ENCODE measurements at regions not wholly inside any gene's neighbourhood (a gene's known extent, or its start where the extent isn't known, plus 50 kb on each side); places are given as distances from the start of the nearest gene placed in this dataset.
"Not testable (repeated sequence)": the region's sequence is repeated elsewhere in the genome, so short reads cannot be mapped to it uniquely, and the experiment has no call there.

DNA sequence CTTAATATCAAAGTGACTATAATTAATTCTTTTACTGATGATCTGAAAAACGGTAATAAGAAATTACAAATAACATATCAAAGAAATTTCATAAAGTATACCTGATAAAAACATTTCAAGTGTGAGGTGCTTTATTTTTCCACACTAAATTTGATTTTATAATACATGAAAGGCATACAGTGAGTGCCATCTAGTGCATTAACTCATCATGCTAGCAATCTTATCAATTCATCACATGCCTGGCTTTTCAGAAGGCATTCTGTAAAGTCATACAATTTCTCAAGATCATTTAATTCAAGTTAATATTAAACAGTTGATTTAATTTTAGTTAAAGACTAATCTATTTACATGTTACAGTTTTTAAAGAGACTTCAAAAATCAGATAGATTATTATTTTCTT, 1020.9 kb downstream of the GATA3 start:
- DNase-seq: no peak

DNA sequence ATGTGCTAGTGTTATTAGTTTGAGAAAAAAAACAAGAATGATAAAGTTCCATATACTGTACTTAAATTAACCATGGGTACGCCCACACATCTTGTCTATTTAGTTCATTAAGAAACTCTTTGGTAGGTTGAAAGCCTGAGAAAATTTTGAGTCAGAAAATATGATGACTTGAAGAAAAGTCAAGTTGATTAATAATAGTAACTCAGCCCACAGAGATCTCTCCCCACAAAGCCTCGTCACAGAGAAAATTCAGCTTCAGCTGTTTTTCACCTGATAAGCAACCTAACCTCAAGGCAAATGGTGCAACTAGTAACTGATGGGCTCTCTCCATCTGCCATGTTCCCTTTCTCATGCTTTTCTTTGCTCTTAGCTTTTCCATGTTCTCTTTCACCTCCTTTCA, 1021.6 kb downstream of the GATA3 start:
- no peak for DNase-seq

- no peak for DNase-seq
These were observed 1026.8 kb downstream of the GATA3 start for GRCh38 chr10:9081253-9081652.

DNA sequence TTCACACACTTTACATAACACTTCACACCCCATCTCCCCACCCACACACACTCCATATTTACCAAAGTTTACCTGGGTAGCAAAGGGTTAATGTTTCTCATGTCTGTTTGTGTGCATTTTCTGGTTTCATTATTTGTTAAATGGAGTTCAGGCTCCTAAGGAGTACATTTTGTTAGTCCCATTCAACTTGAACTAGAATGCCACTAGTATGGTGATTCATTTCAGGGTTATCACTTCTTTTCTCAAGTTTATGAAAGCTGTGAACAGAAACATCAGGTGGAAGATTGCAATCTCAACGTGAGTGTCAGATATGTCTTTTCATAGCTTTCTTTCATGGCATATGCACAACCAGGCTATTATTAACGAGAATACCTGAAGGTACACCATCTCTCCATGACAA, 1027.5 kb downstream of the GATA3 start:
- no peak for DNase-seq

DNA sequence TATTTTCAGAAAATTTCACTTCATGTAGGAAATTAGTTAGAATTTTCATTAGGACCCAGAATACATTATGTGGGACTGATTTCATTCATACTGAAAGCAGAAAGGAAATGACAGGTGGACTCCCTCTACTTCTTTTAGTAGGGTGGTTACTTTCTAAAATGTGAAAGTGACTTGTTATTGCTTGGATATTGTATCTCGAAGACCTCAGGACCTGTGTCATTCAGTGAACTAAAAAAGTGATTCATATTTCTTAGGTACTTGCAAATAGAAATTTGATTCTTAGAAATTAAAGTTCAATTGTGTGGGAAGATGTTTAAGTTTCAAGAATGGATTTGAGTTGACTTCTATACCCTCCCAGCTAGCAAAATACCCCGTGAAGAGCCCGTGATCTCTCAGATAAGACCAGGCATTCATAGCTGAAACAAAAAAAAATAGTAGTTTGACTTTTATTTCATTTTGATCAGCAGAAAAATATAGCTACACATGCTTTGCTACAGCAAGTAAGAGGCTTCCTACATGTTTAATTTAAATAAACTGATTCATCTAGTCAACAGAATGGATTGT, 1037.1 kb downstream of the GATA3 start:
- no peak for DNase-seq

GRCh38 chr10:9096288-9096687, 1041.8 kb downstream of the GATA3 start:
- DNase-seq: no peak

- no peak for DNase-seq
These were observed 1042.9 kb downstream of the GATA3 start for GRCh38 chr10:9097206-9097990.

DNA sequence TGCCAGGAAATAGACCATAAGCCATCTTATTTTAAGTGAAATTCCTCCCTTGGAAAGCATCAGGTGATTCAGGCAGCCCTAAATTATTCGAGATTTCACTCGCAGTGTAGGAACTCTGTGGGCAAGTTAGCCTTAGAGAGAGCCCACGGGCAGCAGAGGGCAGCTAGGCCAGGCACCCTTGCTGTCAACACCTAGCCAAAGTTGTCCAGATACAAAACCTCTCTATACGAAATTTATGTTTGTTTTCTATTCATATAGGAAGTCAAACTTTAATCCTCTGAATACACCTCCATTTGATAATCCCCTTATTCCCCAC, 1043.5 kb downstream of the GATA3 start:
- no peak for DNase-seq

DNA sequence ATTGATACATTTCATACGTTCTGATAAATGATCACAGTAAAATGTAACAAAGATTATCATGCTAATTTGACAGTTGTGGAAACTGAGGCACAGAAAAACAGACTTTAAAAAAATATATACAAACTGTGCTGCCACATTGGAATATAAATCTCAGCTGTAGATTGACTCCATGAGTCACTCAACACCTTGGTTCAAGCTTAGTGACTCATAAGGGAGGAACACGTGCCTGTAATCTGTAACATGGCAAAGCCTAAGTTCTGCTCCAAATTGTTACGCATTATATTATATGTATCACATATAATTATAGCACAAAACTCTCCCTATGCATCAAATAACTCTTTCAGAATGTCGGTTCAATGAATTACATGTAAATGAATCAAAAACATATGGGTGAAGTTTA, 1047.5 kb downstream of the GATA3 start:
- no peak for DNase-seq

DNA sequence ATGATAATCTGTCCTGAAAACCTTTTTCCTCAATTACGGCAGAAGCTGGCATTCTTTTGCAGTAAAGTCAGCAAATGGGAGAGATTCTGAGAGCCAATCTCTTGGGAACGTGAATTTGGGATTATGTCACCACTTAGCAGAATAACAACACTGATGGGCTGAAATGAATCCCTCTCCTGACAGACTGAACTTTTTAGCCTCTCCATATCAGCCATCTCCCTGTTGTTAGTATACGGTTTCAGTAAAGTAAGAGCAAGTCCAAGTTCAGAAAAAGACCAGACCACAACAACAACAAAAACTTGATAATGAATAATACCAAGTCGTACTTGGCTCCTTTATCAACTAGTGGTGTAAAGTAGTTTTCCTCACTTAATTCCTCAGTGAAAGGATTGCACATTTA, 1048.8 kb downstream of the GATA3 start:
- DNase-seq: no peak

- DNase-seq: no peak
These were observed 1057.5 kb downstream of the GATA3 start for GRCh38 chr10:9111976-9112375.

DNA sequence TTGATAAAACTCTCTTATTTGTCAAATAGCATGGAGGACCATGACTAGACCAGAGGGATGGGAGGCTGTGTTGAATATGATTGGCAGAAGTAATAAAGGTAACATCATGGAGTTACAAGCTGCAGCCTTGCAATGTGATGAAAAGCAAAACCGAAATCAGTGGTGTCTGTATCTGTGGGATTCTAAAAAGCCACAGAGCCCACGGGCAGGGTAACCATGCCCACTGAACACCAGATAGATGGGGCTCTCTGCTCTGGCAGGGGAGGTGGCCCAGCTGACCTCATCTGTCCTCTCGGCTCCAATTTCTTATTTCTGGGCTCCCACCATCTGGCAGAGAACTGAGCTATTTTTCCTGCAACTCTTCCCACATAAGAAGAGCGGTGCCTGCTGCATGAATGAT, 1072.2 kb downstream of the GATA3 start:
- no peak for DNase-seq

DNA sequence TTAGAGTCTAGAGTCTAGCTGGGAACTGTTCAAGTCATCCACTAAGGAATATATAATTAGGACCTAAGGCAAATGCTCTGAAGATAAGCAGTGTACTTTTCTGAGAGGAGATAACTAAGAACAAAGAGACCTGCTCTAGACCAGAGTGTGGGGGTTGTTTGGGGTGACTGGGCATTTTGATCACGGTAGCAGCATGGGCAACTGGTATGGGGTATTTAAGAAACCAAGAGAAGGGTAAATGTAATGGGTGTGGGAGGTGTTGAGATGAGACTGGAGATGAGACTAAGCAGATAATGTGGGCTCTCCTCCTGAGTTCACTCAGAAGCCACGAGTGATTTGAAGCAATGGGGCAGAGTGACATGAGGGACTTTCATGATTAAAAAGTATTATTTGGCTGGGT, 1082.9 kb downstream of the GATA3 start:
- DNase-seq: no peak

DNA sequence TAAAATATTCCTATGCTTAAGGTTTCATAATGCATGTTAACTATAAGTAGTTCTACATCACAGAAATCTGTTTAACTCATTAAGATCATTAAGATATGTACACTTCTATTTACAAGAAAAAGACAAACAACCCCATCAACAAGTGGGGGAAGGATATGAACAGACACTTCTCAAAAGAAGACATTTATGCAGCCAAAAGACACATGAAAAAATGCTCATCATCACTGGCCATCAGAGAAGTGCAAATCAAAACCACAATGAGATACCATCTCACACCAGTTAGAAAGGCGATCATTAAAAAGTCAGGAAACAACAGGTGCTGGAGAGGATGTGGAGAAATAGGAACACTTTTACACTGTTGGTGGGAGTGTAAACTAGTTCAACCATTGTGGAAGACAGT, 1084.3 kb downstream of the GATA3 start:
- DNase-seq: not testable (repeated sequence)

DNA sequence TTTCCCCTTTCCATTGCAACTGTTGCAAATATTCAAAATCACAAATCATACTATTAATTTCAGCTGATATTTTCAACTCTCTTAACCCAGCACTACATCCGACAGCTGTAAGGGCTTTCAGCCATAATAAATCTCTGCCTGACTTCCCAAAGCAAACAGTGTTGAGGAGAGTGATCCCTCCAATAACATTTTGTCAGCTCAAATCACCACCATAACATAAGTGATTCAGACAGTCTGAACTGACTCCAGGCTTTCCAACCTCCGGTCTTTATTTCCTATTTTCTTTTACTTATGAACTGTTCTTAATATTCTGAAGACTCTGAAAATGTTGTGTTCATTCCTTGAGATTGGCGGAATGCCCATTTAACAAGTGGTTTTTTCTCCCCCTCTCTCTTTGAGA, 1085.9 kb downstream of the GATA3 start:
- no peak for DNase-seq

- DNase-seq: no peak
These were observed 1093.0 kb downstream of the GATA3 start for GRCh38 chr10:9147475-9147874.

GRCh38 chr10:9149134-9149533, 1094.6 kb downstream of the GATA3 start:
- DNase-seq: no peak

- DNase-seq: not testable (repeated sequence)
These were observed 1098.6 kb downstream of the GATA3 start for GRCh38 chr10:9153057-9153456.

- no peak for DNase-seq
These were observed 1103.2 kb downstream of the GATA3 start for GRCh38 chr10:9157656-9158055.

DNA sequence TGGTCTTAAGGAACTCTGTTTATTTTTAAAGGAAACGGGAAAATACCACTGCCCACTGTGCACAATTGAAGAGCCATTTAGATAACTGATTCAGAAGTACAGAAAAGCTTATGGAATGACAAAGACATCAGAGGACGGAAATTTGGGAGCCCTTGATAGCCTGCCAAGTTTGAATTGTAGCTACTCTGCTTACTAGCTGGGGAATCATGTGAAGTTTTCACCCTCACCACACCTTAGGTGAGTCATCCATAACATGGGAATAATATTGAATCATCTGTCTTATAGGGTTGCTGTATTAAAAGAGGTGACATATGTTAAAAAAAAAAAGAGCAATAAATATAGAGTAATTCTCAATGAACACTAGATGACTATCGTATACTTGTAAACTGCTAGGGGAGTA, 1104.2 kb downstream of the GATA3 start:
- no peak for DNase-seq

GRCh38 chr10:9160275-9160674, 1105.8 kb downstream of the GATA3 start:
- no peak for DNase-seq

DNA sequence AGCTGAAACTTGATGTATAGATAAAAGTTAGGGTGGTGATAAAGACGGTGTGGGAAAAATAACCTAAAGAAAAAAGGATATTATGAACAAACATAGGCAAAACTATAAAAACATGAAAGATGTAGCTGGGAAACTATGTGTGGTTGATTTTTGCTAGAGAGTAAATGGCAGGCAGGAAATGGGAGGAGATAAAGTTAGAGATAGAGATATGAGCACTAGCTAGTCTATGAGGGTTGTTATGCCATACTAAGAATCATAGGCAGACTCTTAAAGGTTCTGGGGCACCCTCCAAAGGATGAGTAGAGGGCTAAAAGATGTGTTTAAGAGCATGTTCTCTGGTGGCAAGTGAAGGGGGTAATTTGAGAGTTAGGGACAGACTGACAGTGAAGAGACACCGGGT, 1109.2 kb downstream of the GATA3 start:
- no peak for DNase-seq

GRCh38 chr10:9166770-9167169, 1112.3 kb downstream of the GATA3 start:
- DNase-seq: no peak

GRCh38 chr10:9172276-9172675, 1117.8 kb downstream of the GATA3 start:
- no peak for DNase-seq

DNA sequence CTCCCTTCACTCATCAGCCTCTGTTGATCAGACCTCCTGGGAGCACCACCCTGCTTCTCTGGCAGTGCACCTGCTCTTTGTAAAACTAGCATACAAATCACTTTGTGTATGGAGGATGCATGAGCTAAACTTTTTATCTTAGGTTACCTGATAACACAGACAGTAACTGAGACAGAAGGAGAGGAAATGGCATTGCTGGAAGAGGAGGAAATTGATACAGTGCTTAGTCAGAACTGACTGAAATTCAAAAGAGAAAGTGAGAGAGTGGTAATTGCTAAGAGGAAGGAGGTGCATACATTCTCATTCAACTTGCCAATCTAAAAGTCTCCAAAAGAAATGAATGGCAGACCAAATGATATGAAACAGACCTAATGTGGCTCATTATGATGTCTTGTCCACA, 1120.7 kb downstream of the GATA3 start:
- DNase-seq: no peak
